ENCODE measurements at regions not wholly inside any gene's neighbourhood (a gene's known extent, or its start where the extent isn't known, plus 50 kb on each side); places are given as distances from the start of the nearest gene placed in this dataset.

DNA sequence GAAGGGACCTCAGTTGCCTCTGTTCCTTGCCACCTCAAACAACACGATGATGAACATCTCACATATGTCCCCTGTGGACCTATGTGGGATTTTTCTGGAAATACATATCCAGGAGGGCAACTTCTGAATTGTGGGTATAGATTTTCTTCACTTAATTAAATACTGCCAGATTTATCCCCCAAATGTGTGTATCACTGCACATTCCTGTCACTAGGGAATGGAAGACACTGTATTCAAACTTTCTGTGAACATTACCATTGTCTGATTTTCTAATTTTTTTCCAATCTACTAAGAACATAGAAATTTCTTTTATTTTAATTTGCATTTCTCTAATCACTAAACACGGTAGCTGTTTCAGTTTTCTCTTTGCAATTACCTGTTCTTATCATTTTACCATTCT lies 102.0 kb upstream of the MRPS22 start:
- Histone ChIP-seq H2BK120ac (ENCODE audit: low read depth, low read length, poor library complexity, severe bottlenecking) (no peak overlapping the region), H3K4ac (ENCODE audit: low read depth, low read length) (no peak overlapping the region), H4K20me1 (ENCODE audit: control insufficient read depth, insufficient read depth, insufficient read length) (no peaks in the 10 kb centered on the region), H3K27ac (ENCODE audit: insufficient read length, low read depth, low read length) (no peak overlapping the region), H3K27me3 (ENCODE audit: insufficient read depth, low read length) (no peaks in the 10 kb centered on the region), H2BK5ac (ENCODE audit: insufficient read length, low read length) (no peak overlapping the region), H3K14ac (ENCODE audit: insufficient read depth, low read length) (no peak overlapping the region), H4K8ac (replicated peaks; ENCODE audit: insufficient read length, low read depth, low read length) (no peak overlapping the region), H2BK12ac (ENCODE audit: insufficient read length, low read depth, low read length) (no peak overlapping the region), H3T11ph (ENCODE audit: low read length) (no peak overlapping the region), H3K79me2 (ENCODE audit: insufficient read depth, low read length) (no peaks in the 10 kb centered on the region), H3K18ac (ENCODE audit: insufficient read length, low read depth, low read length) (no peak overlapping the region), H3K9ac (ENCODE audit: extremely low read depth, insufficient read length, low read length) (no peak overlapping the region), H3K56ac (ENCODE audit: insufficient read length, low read depth, low read length) (no peak overlapping the region), H3K79me1 (ENCODE audit: insufficient read depth, low read depth, low read length, poor library complexity, severe bottlenecking) (no peaks in the 10 kb centered on the region), H3K4me2 (ENCODE audit: insufficient read depth, insufficient read length, low read length) (no peak overlapping the region), H2BK15ac (ENCODE audit: low read depth, low read length) (no peak overlapping the region), H3K4me1 (ENCODE audit: insufficient read depth, low read length) (no peaks in the 10 kb centered on the region), H2AFZ (ENCODE audit: low read length) (no peak overlapping the region), H3K23me2 (ENCODE audit: insufficient read length, low read depth, low read length, poor library complexity, severe bottlenecking) (no peaks in the 10 kb centered on the region), H3K23ac (ENCODE audit: insufficient read length, low read depth, low read length) (no peak overlapping the region), H2BK20ac (ENCODE audit: low read depth, low read length, poor library complexity, severe bottlenecking) (no peak overlapping the region), H4K5ac (ENCODE audit: insufficient read length, low read depth, low read length) (no peak overlapping the region), H4K91ac (ENCODE audit: insufficient read length, low read depth, low read length) (no peak overlapping the region), H2AK5ac (ENCODE audit: insufficient read length, low read length) (no peak overlapping the region), H3K9me3 (ENCODE audit: control insufficient read depth, low read depth, low read length) (no peaks in the 10 kb centered on the region)
- Mint-ChIP-seq H3K4me3 (no peak overlapping the region), H3K4me1 (no peaks in the 10 kb centered on the region), H3K27me3 (ENCODE audit: low read depth) (peaks cover 51% of the 10 kb centered on the region), H3K36me3 (ENCODE audit: insufficient read depth in 1 of 3, low read depth in 3 of 3) (no peaks in the 10 kb centered on the region), H3K27ac (no peak overlapping the region), H3K9me3 (no peaks in the 10 kb centered on the region)
- WGBS (ENCODE audit: extremely low coverage, insufficient read length, low lambda C conversion rate), result no CpG with 5 or more reads among the region's 2 CpGs
- TF ChIP-seq, protein P1, sequence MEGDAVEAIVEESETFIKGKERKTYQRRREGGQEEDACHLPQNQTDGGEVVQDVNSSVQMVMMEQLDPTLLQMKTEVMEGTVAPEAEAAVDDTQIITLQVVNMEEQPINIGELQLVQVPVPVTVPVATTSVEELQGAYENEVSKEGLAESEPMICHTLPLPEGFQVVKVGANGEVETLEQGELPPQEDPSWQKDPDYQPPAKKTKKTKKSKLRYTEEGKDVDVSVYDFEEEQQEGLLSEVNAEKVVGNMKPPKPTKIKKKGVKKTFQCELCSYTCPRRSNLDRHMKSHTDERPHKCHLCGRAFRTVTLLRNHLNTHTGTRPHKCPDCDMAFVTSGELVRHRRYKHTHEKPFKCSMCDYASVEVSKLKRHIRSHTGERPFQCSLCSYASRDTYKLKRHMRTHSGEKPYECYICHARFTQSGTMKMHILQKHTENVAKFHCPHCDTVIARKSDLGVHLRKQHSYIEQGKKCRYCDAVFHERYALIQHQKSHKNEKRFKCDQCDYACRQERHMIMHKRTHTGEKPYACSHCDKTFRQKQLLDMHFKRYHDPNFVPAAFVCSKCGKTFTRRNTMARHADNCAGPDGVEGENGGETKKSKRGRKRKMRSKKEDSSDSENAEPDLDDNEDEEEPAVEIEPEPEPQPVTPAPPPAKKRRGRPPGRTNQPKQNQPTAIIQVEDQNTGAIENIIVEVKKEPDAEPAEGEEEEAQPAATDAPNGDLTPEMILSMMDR (conservative IDR thresholded peaks at IDR 0.05), result no peak; the same call in 2 of the 3 replicates
- DNase-seq, result no peak
